MM.1S (cell line): ENCODE measurements at regions not wholly inside any gene's neighbourhood (a gene's known extent, or its start where the extent isn't known, plus 50 kb on each side); places are given as distances from the start of the nearest gene placed in this dataset.
"Not testable (repeated sequence)": the region's sequence is repeated elsewhere in the genome, so short reads cannot be mapped to it uniquely, and the experiment has no call there.

Experiments
- EZH2 ChIP-seq: fragments of 300-600 bp; sonication (generic); optimal IDR thresholded peaks from 2 replicates; pipeline ENCODE3; 2017; ENCODE audit warnings: low read depth, mild to moderate bottlenecking, antibody characterized with exemption, low read length, mixed read lengths
- EZH2phosphoT487 ChIP-seq: fragments of 300-600 bp; sonication (generic); IDR thresholded peaks from 2 replicates; pipeline ENCODE4 v1.6.1; 2018; ENCODE audit warnings: antibody characterized with exemption, low read length
- TF ChIP-seq, protein P1 (sequence below): fragments of 300-600 bp; sonication (generic); IDR thresholded peaks from 2 replicates; pipeline ENCODE4 v1.5.1; 2016; ENCODE audit warnings: antibody characterized with exemption, low read length, mixed read lengths

DNA sequence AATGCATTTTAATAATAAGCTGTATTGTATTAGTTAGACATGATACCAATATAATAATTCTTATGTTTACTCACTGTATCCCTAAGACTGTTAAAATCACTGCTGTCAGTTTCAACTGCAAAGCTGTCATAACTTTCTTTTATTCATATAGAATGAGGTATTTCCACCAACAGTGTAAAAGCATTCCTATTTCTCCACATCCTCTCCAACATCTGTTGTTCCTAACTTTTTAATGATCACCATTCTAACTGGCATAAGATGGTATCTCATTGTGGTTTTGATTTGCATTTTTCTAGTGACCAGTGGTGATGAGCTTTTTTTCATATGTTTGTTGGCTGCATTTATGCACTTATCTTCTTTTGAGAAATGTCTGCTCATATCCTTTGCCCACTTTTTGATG, 177.6 kb upstream of the MME start:
- TF ChIP-seq, protein P1, sequence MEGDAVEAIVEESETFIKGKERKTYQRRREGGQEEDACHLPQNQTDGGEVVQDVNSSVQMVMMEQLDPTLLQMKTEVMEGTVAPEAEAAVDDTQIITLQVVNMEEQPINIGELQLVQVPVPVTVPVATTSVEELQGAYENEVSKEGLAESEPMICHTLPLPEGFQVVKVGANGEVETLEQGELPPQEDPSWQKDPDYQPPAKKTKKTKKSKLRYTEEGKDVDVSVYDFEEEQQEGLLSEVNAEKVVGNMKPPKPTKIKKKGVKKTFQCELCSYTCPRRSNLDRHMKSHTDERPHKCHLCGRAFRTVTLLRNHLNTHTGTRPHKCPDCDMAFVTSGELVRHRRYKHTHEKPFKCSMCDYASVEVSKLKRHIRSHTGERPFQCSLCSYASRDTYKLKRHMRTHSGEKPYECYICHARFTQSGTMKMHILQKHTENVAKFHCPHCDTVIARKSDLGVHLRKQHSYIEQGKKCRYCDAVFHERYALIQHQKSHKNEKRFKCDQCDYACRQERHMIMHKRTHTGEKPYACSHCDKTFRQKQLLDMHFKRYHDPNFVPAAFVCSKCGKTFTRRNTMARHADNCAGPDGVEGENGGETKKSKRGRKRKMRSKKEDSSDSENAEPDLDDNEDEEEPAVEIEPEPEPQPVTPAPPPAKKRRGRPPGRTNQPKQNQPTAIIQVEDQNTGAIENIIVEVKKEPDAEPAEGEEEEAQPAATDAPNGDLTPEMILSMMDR, result not testable (repeated sequence)
- not testable (repeated sequence) for TF ChIP-seq EZH2phosphoT487, EZH2
